WTC11 (cell line): ENCODE measurements at regions not wholly inside any gene's neighbourhood (a gene's known extent, or its start where the extent isn't known, plus 50 kb on each side); places are given as distances from the start of the nearest gene placed in this dataset.

ENCODE experiments used
- ATF6 ChIP-seq: sonication (generic); formaldehyde crosslinking; IDR thresholded peaks from 2 replicates; pipeline ENCODE4 v1.8.1; 2023; ENCODE audit warnings: mild to moderate bottlenecking, missing genetic modification reagents
- CBFB ChIP-seq: sonication (generic); formaldehyde crosslinking; IDR thresholded peaks from 2 replicates; pipeline ENCODE4 v1.8.1; 2022; ENCODE audit warnings: mild to moderate bottlenecking, low read depth, missing genetic modification reagents
- ETV6 ChIP-seq: sonication (generic); formaldehyde crosslinking; IDR thresholded peaks from 2 replicates; pipeline ENCODE4 v1.8.1; 2022; ENCODE audit warnings: mild to moderate bottlenecking, missing genetic modification reagents
- NR1H2 ChIP-seq: sonication (generic); formaldehyde crosslinking; IDR thresholded peaks from 2 replicates; pipeline ENCODE4 v1.9.0; 2021; ENCODE audit warnings: mild to moderate bottlenecking, moderate library complexity, missing genetic modification reagents
- TF ChIP-seq, protein P1 (sequence below): fragments of 200-600 bp; IDR thresholded peaks from 2 replicates; pipeline ENCODE4 v1.8.0; 2022; ENCODE audit warnings: antibody characterized with exemption

GRCh38 chr7:17633067-17633466, 307.2 kb downstream of the SNX13 start:
- TF ChIP-seq, protein P1, sequence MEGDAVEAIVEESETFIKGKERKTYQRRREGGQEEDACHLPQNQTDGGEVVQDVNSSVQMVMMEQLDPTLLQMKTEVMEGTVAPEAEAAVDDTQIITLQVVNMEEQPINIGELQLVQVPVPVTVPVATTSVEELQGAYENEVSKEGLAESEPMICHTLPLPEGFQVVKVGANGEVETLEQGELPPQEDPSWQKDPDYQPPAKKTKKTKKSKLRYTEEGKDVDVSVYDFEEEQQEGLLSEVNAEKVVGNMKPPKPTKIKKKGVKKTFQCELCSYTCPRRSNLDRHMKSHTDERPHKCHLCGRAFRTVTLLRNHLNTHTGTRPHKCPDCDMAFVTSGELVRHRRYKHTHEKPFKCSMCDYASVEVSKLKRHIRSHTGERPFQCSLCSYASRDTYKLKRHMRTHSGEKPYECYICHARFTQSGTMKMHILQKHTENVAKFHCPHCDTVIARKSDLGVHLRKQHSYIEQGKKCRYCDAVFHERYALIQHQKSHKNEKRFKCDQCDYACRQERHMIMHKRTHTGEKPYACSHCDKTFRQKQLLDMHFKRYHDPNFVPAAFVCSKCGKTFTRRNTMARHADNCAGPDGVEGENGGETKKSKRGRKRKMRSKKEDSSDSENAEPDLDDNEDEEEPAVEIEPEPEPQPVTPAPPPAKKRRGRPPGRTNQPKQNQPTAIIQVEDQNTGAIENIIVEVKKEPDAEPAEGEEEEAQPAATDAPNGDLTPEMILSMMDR = no peak
- TF ChIP-seq CBFB (CRISPR knock-in tag) = no peak
- no peak for TF ChIP-seq ATF6
- no peak for TF ChIP-seq ETV6 (CRISPR knock-in tag)
- TF ChIP-seq NR1H2 (CRISPR knock-in tag) = no peak
